ENCODE measurements at regions not wholly inside any gene's neighbourhood (a gene's known extent, or its start where the extent isn't known, plus 50 kb on each side); places are given as distances from the start of the nearest gene placed in this dataset.

- no peak for TF ChIP-seq CTCF (IDR thresholded peaks at IDR 0.05)
- no peak for TF ChIP-seq POLR2A (IDR thresholded peaks at IDR 0.05)
Measured at GRCh38 chr18:44216169-44216568, 464.5 kb upstream of the SETBP1 start.

Data from gastroesophageal sphincter (tissue), 3 donors.